ENCODE measurements at regions not wholly inside any gene's neighbourhood (a gene's known extent, or its start where the extent isn't known, plus 50 kb on each side); places are given as distances from the start of the nearest gene placed in this dataset.

DNA sequence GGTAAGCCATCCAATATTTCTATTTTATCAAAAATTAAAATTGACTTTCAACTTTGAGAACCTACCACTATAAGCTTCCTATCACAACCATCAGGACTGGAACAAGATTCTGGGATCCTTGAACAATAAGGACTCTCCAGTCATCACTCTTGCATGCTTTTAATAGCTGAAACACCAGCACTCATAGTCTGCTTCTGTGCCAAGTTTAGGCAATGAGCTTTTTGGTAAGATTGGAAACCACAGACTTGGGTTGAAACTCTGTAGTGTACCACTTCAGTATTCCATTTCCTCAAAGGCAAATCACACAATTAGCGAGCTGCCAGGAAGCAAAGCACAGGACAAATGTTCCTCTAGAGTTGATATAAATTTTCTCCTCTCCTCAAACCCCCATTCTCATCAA, 1065.8 kb upstream of the SLC39A10 start:
- intact Hi-C loops (cut with micrococcal nuclease) (no loop called here), dilution Hi-C loops (cut with MboI; ENCODE audit: extremely low pct_ligation_motif_present, low sequenced_read_pairs) (no loop called here)
- no peak overlapping the region for H3K4me3 ChIP-seq (replicated peaks in 1 of 3; ENCODE audit: insufficient read depth in 1 of 3, low read depth in 1 of 3, low read length in 3 of 3)
- BruUV-seq (replicated peaks) = no TSS peak
- ChIA-PET CTCF (interaction anchor here (0.9 to 1.5 kb wide), 2 partner anchors 12 to 14 kb away, joined by 3 read pairs; no protein-coding TSS in a partner anchor), POLR2A (no interaction called here)
- H3K4me1 ChIP-seq (ENCODE audit: control insufficient read depth, extremely low read depth, insufficient read depth, low read length) = no peaks in the 10 kb centered on the region
- H3K27ac ChIP-seq (ENCODE audit: insufficient read depth, low read depth, low read length) = no peak overlapping the region
- no peak overlapping the region for H2AFZ ChIP-seq (ENCODE audit: low read depth, low read length)
- H3K36me3 ChIP-seq (ENCODE audit: control insufficient read depth in 2 of 2, extremely low read depth in 1 of 2, insufficient read depth in 2 of 2, low read length in 2 of 2) = no peaks in the 10 kb centered on the region
- no peak for DNase-seq (ENCODE audit: low read depth, low spot score)
- no peak overlapping the region for H3K9ac ChIP-seq (replicated peaks; ENCODE audit: extremely low read depth, insufficient read depth, low read length)
- no peaks in the 10 kb centered on the region for H3K9me1 ChIP-seq (replicated peaks; ENCODE audit: control insufficient read depth, extremely low read depth, insufficient read depth, low read length)
- no peak overlapping the region for H3K4me2 ChIP-seq (ENCODE audit: insufficient read depth, low read length)
- FAIRE-seq = no peak
- no peaks in the 10 kb centered on the region for H4K20me1 ChIP-seq (replicated peaks; ENCODE audit: control insufficient read depth, extremely low read depth, insufficient read depth, low read length)
- no peaks in the 10 kb centered on the region for H3K27me3 ChIP-seq (ENCODE audit: control insufficient read depth in 2 of 2, insufficient read depth in 2 of 2, low read length in 2 of 2)
- no peaks in the 10 kb centered on the region for H3K9me3 ChIP-seq (replicated peaks; ENCODE audit: control insufficient read depth, insufficient read depth, low read length)
- H3K79me2 ChIP-seq (ENCODE audit: control insufficient read depth, insufficient read depth, low read length) = no peaks in the 10 kb centered on the region
- TF ChIP-seq, protein P1, sequence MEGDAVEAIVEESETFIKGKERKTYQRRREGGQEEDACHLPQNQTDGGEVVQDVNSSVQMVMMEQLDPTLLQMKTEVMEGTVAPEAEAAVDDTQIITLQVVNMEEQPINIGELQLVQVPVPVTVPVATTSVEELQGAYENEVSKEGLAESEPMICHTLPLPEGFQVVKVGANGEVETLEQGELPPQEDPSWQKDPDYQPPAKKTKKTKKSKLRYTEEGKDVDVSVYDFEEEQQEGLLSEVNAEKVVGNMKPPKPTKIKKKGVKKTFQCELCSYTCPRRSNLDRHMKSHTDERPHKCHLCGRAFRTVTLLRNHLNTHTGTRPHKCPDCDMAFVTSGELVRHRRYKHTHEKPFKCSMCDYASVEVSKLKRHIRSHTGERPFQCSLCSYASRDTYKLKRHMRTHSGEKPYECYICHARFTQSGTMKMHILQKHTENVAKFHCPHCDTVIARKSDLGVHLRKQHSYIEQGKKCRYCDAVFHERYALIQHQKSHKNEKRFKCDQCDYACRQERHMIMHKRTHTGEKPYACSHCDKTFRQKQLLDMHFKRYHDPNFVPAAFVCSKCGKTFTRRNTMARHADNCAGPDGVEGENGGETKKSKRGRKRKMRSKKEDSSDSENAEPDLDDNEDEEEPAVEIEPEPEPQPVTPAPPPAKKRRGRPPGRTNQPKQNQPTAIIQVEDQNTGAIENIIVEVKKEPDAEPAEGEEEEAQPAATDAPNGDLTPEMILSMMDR (IDR thresholded peaks at IDR 0.05; ENCODE audit: extremely low read depth in 1 of 2, insufficient read depth in 1 of 2, low read depth in 1 of 2, low read length in 2 of 2) = no peak
- TF ChIP-seq EZH2 (IDR thresholded peaks at IDR 0.05; ENCODE audit: borderline replicate concordance, low read depth, low read length, severe bottlenecking) (no peak), MYC (IDR thresholded peaks at IDR 0.05; ENCODE audit: low read depth, low read length) (no peak), FOS (IDR thresholded peaks at IDR 0.05; ENCODE audit: borderline replicate concordance, insufficient read depth, low read length) (no peak), GATA2 (IDR thresholded peaks at IDR 0.05; ENCODE audit: insufficient read depth, insufficient read length, low read depth, low read length) (no peak), POLR2A (IDR thresholded peaks at IDR 0.05; ENCODE audit: low read depth, low read length) (no peak), POLR2AphosphoS5 (IDR thresholded peaks at IDR 0.05; ENCODE audit: insufficient read depth, low read depth, low read length) (no peak), JUN (IDR thresholded peaks at IDR 0.05; ENCODE audit: borderline replicate concordance, insufficient read depth, insufficient read length, low read depth) (no peak)
- TF ChIP-seq, protein P2, sequence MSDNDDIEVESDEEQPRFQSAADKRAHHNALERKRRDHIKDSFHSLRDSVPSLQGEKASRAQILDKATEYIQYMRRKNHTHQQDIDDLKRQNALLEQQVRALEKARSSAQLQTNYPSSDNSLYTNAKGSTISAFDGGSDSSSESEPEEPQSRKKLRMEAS (IDR thresholded peaks at IDR 0.05; ENCODE audit: insufficient read depth, insufficient read length) = no peak

Measured in endothelial cell of umbilical vein (primary cell).